ENCODE measurements at regions not wholly inside any gene's neighbourhood (a gene's known extent, or its start where the extent isn't known, plus 50 kb on each side); places are given as distances from the start of the nearest gene placed in this dataset.
A peak's percentile ranks its signal among the peaks of the same experiment; 100 is the strongest.

- H3K36me3 Mint-ChIP-seq (ENCODE audit: low read depth) = no peaks in the 10 kb centered on the region
- H3K9me3 Mint-ChIP-seq (ENCODE audit: insufficient read depth) = no peaks in the 10 kb centered on the region
- no peak for DNase-seq
- H3K27me3 Mint-ChIP-seq (ENCODE audit: low read depth) = no peaks in the 10 kb centered on the region
- H3K4me1 Mint-ChIP-seq (ENCODE audit: low read depth) = no peaks in the 10 kb centered on the region
- no peak overlapping the region for H3K4me3 Mint-ChIP-seq
- no peak overlapping the region for H3K27ac Mint-ChIP-seq
- POLR2A ChIA-PET = no interaction called here
- ATAC-seq = no peak
- CTCF ChIA-PET = interaction anchor here (1.2 kb wide), 1 partner anchor 915 kb away, joined by 3 read pairs; no protein-coding TSS in a partner anchor
Measured at GRCh38 chr1:55669293-55669692, 454.1 kb upstream of the USP24 start.

- Mint-ChIP-seq H3K27ac (no peak overlapping the region), H3K9me3 (ENCODE audit: insufficient read depth) (peaks cover 4% of the 10 kb centered on the region), H3K4me3 (no peak overlapping the region), H3K27me3 (ENCODE audit: low read depth) (no peaks in the 10 kb centered on the region), H3K4me1 (ENCODE audit: low read depth) (no peaks in the 10 kb centered on the region), H3K36me3 (ENCODE audit: low read depth) (no peaks in the 10 kb centered on the region)
- ATAC-seq (no peak), DNase-seq (no peak)
- POLR2A ChIA-PET = no interaction called here
- CTCF ChIA-PET = no interaction called here
Measured at GRCh38 chr1:55662875-55663274, 447.7 kb upstream of the USP24 start.

GRCh38 chr1:55658917-55659316 is 443.8 kb upstream of the USP24 start:
- H3K9me3 Mint-ChIP-seq (ENCODE audit: insufficient read depth) = peaks cover 4% of the 10 kb centered on the region
- H3K27me3 Mint-ChIP-seq (ENCODE audit: low read depth) = no peaks in the 10 kb centered on the region
- POLR2A ChIA-PET = no interaction called here
- CTCF ChIA-PET = no interaction called here
- no peak overlapping the region for H3K4me3 Mint-ChIP-seq
- DNase-seq (no peak), ATAC-seq (no peak)
- no peak overlapping the region for H3K27ac Mint-ChIP-seq
- no peaks in the 10 kb centered on the region for H3K4me1 Mint-ChIP-seq (ENCODE audit: low read depth)
- no peaks in the 10 kb centered on the region for H3K36me3 Mint-ChIP-seq (ENCODE audit: low read depth)

DNA sequence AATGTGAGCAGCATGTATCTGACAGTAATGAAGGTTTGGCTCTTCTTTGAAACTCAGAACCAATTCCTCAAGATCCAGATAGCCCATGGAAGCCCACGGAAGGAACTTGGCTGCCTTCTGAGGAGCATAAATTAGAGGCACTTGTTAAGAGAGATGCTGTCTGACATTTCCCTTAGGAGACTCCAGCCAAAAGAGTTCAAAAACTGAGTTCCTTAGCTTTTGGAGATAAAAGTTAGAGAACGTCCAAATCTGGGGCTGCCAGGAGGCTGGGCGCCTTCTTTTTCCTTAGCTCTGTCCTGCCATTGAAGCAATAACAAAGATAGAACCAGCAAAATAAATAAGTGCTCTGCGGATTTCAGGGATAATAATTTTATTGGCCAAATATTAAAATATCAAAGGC is 439.6 kb upstream of the USP24 start:
- POLR2A ChIA-PET = no interaction called here
- Mint-ChIP-seq H3K36me3 (ENCODE audit: low read depth) (no peaks in the 10 kb centered on the region), H3K27me3 (ENCODE audit: low read depth) (no peaks in the 10 kb centered on the region), H3K9me3 (ENCODE audit: insufficient read depth) (no peaks in the 10 kb centered on the region), H3K4me1 (ENCODE audit: low read depth) (no peaks in the 10 kb centered on the region), H3K4me3 (no peak overlapping the region), H3K27ac (no peak overlapping the region)
- ATAC-seq (no peak), DNase-seq (no peak)
- CTCF ChIA-PET = no interaction called here

GRCh38 chr1:55654171-55654570 is 439.0 kb upstream of the USP24 start:
- DNase-seq (no peak), ATAC-seq (no peak)
- ChIA-PET POLR2A (no interaction called here), CTCF (no interaction called here)
- Mint-ChIP-seq H3K4me1 (ENCODE audit: low read depth) (no peaks in the 10 kb centered on the region), H3K9me3 (ENCODE audit: insufficient read depth) (no peaks in the 10 kb centered on the region), H3K27me3 (ENCODE audit: low read depth) (no peaks in the 10 kb centered on the region), H3K4me3 (no peak overlapping the region), H3K27ac (no peak overlapping the region), H3K36me3 (ENCODE audit: low read depth) (no peaks in the 10 kb centered on the region)

GRCh38 chr1:55650444-55650843 is 435.3 kb upstream of the USP24 start:
- Mint-ChIP-seq H3K4me3 (no peak overlapping the region), H3K27ac (no peak overlapping the region), H3K4me1 (ENCODE audit: low read depth) (no peaks in the 10 kb centered on the region), H3K36me3 (ENCODE audit: low read depth) (no peaks in the 10 kb centered on the region), H3K27me3 (ENCODE audit: low read depth) (no peaks in the 10 kb centered on the region), H3K9me3 (ENCODE audit: insufficient read depth) (no peaks in the 10 kb centered on the region)
- ATAC-seq (no peak), DNase-seq (no peak)
- ChIA-PET CTCF (no interaction called here), POLR2A (no interaction called here)

DNA sequence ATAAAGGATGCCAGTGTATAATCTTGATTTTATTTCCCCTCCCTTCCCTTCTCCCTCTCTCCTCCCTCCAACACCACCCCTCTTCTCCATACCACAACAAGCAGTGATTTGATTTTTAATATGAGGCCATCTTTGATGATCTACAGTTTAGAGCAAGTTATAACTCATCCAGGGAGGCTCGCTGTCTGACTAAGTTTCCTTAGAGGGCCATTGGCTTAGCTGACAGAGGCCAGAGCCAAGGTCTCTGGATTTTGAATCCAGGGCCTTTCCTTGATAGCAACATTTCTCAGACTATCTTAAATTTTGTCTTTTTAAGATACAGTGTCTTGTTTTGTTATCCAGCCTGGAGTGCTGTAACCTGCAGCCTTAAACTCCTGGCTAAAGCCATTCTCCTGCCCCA is 431.0 kb upstream of the USP24 start:
- Mint-ChIP-seq H3K4me3 (no peak overlapping the region), H3K36me3 (ENCODE audit: low read depth) (no peaks in the 10 kb centered on the region), H3K4me1 (ENCODE audit: low read depth) (no peaks in the 10 kb centered on the region), H3K27me3 (ENCODE audit: low read depth) (no peaks in the 10 kb centered on the region), H3K9me3 (ENCODE audit: insufficient read depth) (no peaks in the 10 kb centered on the region), H3K27ac (no peak overlapping the region)
- CTCF ChIA-PET = no interaction called here
- DNase-seq (no peak), ATAC-seq (no peak)
- POLR2A ChIA-PET = no interaction called here

GRCh38 chr1:55645270-55645669 is 430.1 kb upstream of the USP24 start:
- CTCF ChIA-PET = no interaction called here
- no peaks in the 10 kb centered on the region for H3K9me3 Mint-ChIP-seq (ENCODE audit: insufficient read depth)
- ATAC-seq (no peak), DNase-seq (no peak)
- no peak overlapping the region for H3K27ac Mint-ChIP-seq
- H3K27me3 Mint-ChIP-seq (ENCODE audit: low read depth) = no peaks in the 10 kb centered on the region
- no peaks in the 10 kb centered on the region for H3K4me1 Mint-ChIP-seq (ENCODE audit: low read depth)
- no peak overlapping the region for H3K4me3 Mint-ChIP-seq
- POLR2A ChIA-PET = no interaction called here
- no peaks in the 10 kb centered on the region for H3K36me3 Mint-ChIP-seq (ENCODE audit: low read depth)

- ChIA-PET CTCF (no interaction called here), POLR2A (no interaction called here)
- no peaks in the 10 kb centered on the region for H3K27me3 Mint-ChIP-seq (ENCODE audit: low read depth)
- H3K4me3 Mint-ChIP-seq = no peak overlapping the region
- no peak overlapping the region for H3K27ac Mint-ChIP-seq
- ATAC-seq (no peak), DNase-seq (no peak)
- H3K36me3 Mint-ChIP-seq (ENCODE audit: low read depth) = no peaks in the 10 kb centered on the region
- H3K9me3 Mint-ChIP-seq (ENCODE audit: insufficient read depth) = no peaks in the 10 kb centered on the region
- H3K4me1 Mint-ChIP-seq (ENCODE audit: low read depth) = no peaks in the 10 kb centered on the region
Measured at GRCh38 chr1:55641947-55642346, 426.8 kb upstream of the USP24 start.

- no peak for ATAC-seq
- H3K4me1 Mint-ChIP-seq (ENCODE audit: low read depth) = no peaks in the 10 kb centered on the region
Measured at GRCh38 chr1:55640708-55641473, 425.7 kb upstream of the USP24 start.

DNA sequence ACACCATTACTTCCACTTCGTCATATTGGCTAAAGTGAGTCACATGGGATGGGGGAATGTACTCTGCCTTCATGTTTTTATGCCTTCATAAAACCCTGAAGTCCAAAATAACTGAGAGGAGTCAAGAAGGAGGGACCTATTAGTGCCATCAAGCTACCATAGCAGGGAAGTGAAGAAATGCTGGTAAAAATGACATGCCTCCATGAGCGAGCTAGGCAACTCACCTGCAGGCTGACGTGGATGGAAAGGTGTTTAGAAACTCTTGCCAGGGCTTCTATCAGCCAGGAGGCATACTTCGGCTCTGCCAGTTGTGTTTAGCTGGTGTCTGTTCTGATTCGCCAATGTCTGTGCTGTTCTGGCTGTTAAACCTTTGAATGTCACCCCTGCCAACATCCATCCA is 424.4 kb upstream of the USP24 start:
- Mint-ChIP-seq H3K27ac (no peak overlapping the region), H3K4me1 (ENCODE audit: low read depth) (no peaks in the 10 kb centered on the region), H3K27me3 (ENCODE audit: low read depth) (no peaks in the 10 kb centered on the region), H3K36me3 (ENCODE audit: low read depth) (no peaks in the 10 kb centered on the region), H3K9me3 (ENCODE audit: insufficient read depth) (no peaks in the 10 kb centered on the region), H3K4me3 (no peak overlapping the region)
- POLR2A ChIA-PET = no interaction called here
- ATAC-seq (no peak), DNase-seq (no peak)
- CTCF ChIA-PET = no interaction called here

More at GRCh38 chr1:55640708-55641473, 425.7 kb upstream of the USP24 start:
- H3K9me3 Mint-ChIP-seq (ENCODE audit: insufficient read depth) = no peaks in the 10 kb centered on the region
- no peak overlapping the region for H3K27ac Mint-ChIP-seq
- H3K4me3 Mint-ChIP-seq = no peak overlapping the region
- ChIA-PET POLR2A (no interaction called here), CTCF (no interaction called here)
- DNase-seq = peak; percentile 26
- no peaks in the 10 kb centered on the region for H3K27me3 Mint-ChIP-seq (ENCODE audit: low read depth)
- no peaks in the 10 kb centered on the region for H3K36me3 Mint-ChIP-seq (ENCODE audit: low read depth)

DNA sequence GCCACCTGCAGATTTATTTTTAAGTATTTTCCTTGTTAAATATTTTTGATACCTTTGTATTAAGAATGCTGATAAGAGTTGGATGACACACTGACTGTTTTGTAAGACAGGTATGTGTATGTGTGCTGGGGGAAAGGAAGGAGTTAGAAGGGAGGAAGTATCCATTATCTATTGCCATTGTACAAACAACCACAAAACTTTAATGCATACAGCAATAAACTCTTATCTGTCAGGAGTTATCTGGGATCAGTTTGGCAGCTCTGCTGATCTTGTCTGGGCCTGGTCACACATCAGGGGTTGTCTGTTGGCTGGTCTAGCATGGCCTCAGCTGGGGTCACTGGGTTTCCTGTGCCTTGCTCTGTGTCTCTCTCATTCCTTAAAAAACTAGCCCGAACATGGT is 423.9 kb upstream of the USP24 start:
- H3K9me3 Mint-ChIP-seq (ENCODE audit: insufficient read depth) = no peaks in the 10 kb centered on the region
- ATAC-seq (no peak), DNase-seq (no peak)
- H3K4me1 Mint-ChIP-seq (ENCODE audit: low read depth) = no peaks in the 10 kb centered on the region
- ChIA-PET POLR2A (no interaction called here), CTCF (no interaction called here)
- H3K4me3 Mint-ChIP-seq = no peak overlapping the region
- no peaks in the 10 kb centered on the region for H3K36me3 Mint-ChIP-seq (ENCODE audit: low read depth)
- no peaks in the 10 kb centered on the region for H3K27me3 Mint-ChIP-seq (ENCODE audit: low read depth)
- H3K27ac Mint-ChIP-seq = no peak overlapping the region

- ChIA-PET CTCF (no interaction called here), POLR2A (no interaction called here)
- Mint-ChIP-seq H3K27ac (no peak overlapping the region), H3K36me3 (ENCODE audit: low read depth) (no peaks in the 10 kb centered on the region), H3K4me1 (ENCODE audit: low read depth) (no peaks in the 10 kb centered on the region), H3K27me3 (ENCODE audit: low read depth) (no peaks in the 10 kb centered on the region), H3K9me3 (ENCODE audit: insufficient read depth) (no peaks in the 10 kb centered on the region), H3K4me3 (no peak overlapping the region)
- DNase-seq (no peak), ATAC-seq (no peak)
Measured at GRCh38 chr1:55636696-55637095, 421.5 kb upstream of the USP24 start.

Measured in activated CD8-positive, alpha-beta T cell treated with anti-CD3 and anti-CD28 coated beads, Interleukin-2, amount 10 ng/mL, durations not matched to agents 7 days and 5 days (primary cell).